ENCODE measurements at regions not wholly inside any gene's neighbourhood (a gene's known extent, or its start where the extent isn't known, plus 50 kb on each side); places are given as distances from the start of the nearest gene placed in this dataset.
A peak's percentile ranks its signal among the peaks of the same experiment; 100 is the strongest.
"Not testable (repeated sequence)": the region's sequence is repeated elsewhere in the genome, so short reads cannot be mapped to it uniquely, and the experiment has no call there.

- peak overlapping the region; percentile 18 to 65 (median 41) for H3K4me3 ChIP-seq
- peak overlapping the region; percentile 86 to 96 (median 94) for H3K27ac ChIP-seq
- intact Hi-C loops (cut with DNase I) = loop anchor here (2.0 to 5.0 kb wide), 2 partner anchors 163 to 312 kb away; partner anchors contain the start of gene TBL1XR1
- no peaks in the 10 kb centered on the region for H3K9me3 ChIP-seq
- H3K27me3 ChIP-seq = no peaks in the 10 kb centered on the region
- DNase-seq = peak; percentile 69
- H3K36me3 ChIP-seq = no peaks in the 10 kb centered on the region
- TF ChIP-seq CTCF (IDR thresholded peaks at IDR 0.05) = peak in 2 of 6 experiments; percentile 21 to 22
- peak in 2 of 4 donors; percentile 54 to 60 for TF ChIP-seq POLR2A (IDR thresholded peaks at IDR 0.05)
- H3K4me1 ChIP-seq = peaks cover 32 to 78% (median 52%) of the 10 kb centered on the region in 3 donors
- 0% methylated on average over 8 of the region's 40 CpGs for WGBS, 2 donors
These were observed 162.5 kb upstream of the TBL1XR1 start for GRCh38 chr3:177359593-177360357.

DNA sequence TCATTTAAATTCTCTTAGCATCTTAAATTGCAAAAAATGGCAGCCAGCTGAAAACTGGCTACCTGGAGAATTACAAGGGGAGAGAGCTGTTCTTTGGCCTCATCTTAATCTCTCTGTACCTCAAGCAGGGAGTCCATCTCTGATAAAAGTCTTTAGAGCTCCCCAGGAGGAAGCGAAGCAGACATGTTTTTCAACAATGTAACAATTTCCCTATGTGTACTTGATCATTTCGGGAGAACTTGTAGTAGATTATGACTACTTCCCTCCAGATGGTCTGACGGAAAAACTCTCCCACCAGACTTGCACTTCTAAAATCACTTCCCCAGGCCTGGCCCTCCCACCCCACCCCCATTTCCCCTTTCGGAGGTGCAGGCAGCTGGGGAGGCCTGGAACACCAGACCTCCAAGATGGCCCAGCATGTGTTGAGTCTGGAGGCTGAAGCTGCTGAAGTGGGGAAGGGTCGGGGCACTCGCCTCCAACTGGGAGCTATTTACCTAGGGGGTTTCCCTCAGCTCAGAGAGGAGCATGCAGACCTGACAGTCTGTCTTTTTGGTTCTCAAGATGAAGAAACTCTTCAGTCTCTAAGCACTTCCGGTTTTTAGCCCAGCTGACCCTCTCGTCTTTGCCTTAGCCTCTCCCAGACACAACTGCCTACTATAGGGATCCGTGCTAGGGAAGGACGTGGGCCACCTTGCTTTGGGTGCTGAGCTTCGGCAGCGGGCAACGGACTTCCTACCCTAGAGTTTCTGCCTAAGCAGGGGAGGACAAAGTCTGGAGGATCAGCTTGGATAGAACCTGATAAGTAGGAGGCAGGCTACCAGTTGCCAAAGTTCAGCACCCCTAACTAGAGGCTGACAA, 164.0 kb upstream of the TBL1XR1 start:
- 60 to 86% methylated on average over 7 to 11 of the region's 13 CpGs for WGBS, 2 donors
- no peak for TF ChIP-seq CTCF (IDR thresholded peaks at IDR 0.05)
- TF ChIP-seq POLR2A (IDR thresholded peaks at IDR 0.05) = no peak
- Histone ChIP-seq H3K27ac (peak overlapping the region; percentile 86 to 96 (median 94)), H3K27me3 (no peaks in the 10 kb centered on the region), H3K9me3 (no peaks in the 10 kb centered on the region), H3K36me3 (no peaks in the 10 kb centered on the region), H3K4me3 (peak overlapping the region in 1 of 4 donors; percentile 65), H3K4me1 (peaks cover 32 to 77% (median 52%) of the 10 kb centered on the region in 3 donors)
- DNase-seq = no peak
- intact Hi-C loops (cut with DNase I) = loop anchor here (5.0 kb wide), 1 partner anchor 314 kb away; no protein-coding TSS in a partner anchor

DNA sequence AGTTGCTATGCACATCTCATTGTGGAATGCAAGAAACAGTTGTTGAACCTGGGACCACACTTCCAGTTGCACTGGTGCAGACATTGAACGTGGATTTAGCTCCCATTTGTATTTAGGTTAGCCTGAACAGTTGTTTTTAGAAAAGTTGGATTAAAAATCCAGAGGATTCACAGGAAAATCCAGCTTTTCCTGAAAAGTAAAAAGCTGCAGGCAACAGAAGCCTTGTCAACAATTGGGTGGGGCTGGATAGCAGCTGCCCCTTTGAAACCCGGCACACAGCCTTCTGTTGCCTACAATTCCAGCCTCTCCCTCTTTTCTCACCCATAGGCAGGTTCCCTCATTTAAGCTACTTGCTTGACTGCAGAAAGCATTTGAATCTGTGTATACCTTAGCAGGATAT, 165.3 kb upstream of the TBL1XR1 start:
- DNase-seq = no peak
- Histone ChIP-seq H3K36me3 (no peaks in the 10 kb centered on the region), H3K9me3 (no peaks in the 10 kb centered on the region), H3K27ac (no peak overlapping the region), H3K4me3 (no peak overlapping the region), H3K4me1 (peaks cover 21 to 64% (median 39%) of the 10 kb centered on the region in 3 donors), H3K27me3 (no peaks in the 10 kb centered on the region)
- intact Hi-C loops (cut with DNase I) = loop anchor here (5.0 kb wide), 1 partner anchor 315 kb away; no protein-coding TSS in a partner anchor
- TF ChIP-seq CTCF (IDR thresholded peaks at IDR 0.05) (no peak), POLR2A (IDR thresholded peaks at IDR 0.05) (no peak)
- 39 to 58% methylated on average over 2 of the region's 2 CpGs for WGBS, 2 donors

DNA sequence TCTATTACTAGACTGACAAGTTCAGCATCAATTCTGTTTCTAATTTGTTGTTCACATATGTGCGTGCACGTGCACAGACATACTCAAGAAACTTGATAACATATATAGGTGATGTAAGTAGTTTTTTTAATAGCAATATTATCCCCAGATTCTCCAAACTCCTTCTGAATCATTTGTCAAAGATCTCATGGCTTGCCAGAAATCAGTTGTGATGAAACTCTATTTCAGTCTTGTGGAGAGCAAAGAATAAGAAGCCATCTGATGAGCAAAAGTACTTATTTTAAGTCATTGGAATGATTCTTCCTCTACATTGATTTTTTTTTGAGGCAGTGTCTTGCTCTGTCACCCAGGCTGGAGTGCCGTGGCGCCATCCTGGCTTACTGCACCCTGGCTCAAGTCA, 167.0 kb upstream of the TBL1XR1 start:
- intact Hi-C loops (cut with DNase I) = loop anchor here (5.0 kb wide), 1 partner anchor 317 kb away; no protein-coding TSS in a partner anchor
- Histone ChIP-seq H3K27ac (no peak overlapping the region), H3K4me3 (no peak overlapping the region), H3K9me3 (no peaks in the 10 kb centered on the region), H3K36me3 (no peaks in the 10 kb centered on the region), H3K4me1 (peaks cover 5 to 48% (median 23%) of the 10 kb centered on the region in 3 donors), H3K27me3 (no peaks in the 10 kb centered on the region)
- no peak for DNase-seq
- WGBS, 2 donors = 90 to 92% methylated on average over 4 of the region's 4 CpGs
- no peak for TF ChIP-seq CTCF (IDR thresholded peaks at IDR 0.05)
- no peak for TF ChIP-seq POLR2A (IDR thresholded peaks at IDR 0.05)

DNA sequence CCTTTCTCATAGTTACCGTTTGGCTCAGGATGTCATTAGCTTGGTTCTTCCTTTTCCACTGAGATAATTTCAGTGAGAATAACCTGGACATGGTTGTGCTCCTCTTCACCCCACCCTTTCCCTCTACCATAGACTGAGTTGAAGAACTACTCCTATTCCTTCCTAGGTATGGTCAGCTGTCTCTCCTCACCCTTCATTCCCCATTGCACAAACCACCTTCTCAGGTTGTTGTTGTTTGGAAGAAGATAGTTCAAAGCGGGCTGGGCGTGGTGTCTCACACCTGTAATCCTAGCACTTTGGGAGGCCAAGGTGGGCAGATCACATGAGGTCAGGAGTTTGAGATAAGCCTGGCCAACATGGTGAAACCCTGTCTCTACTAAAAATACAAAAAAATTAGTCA, 168.0 kb upstream of the TBL1XR1 start:
- H3K27me3 ChIP-seq; DNase-seq; H3K36me3 ChIP-seq; H3K4me3 ChIP-seq; intact Hi-C loops (cut with DNase I); H3K27ac ChIP-seq; H3K9me3 ChIP-seq: not testable (repeated sequence)
- WGBS, 2 donors = 75 to 80% methylated on average over 1 of the region's 3 CpGs
- peaks cover 0 to 37% (median 19%) of the 10 kb centered on the region in 3 donors for H3K4me1 ChIP-seq
